ENCODE measurements at regions not wholly inside any gene's neighbourhood (a gene's known extent, or its start where the extent isn't known, plus 50 kb on each side); places are given as distances from the start of the nearest gene placed in this dataset.

- no peak for ATAC-seq (ENCODE audit: low read depth)
- no peak overlapping the region for H3K4me3 Mint-ChIP-seq
- H3K27ac Mint-ChIP-seq = no peak overlapping the region
- H3K36me3 Mint-ChIP-seq (ENCODE audit: low read depth) = no peaks in the 10 kb centered on the region
- no peaks in the 10 kb centered on the region for H3K4me1 Mint-ChIP-seq
- intact Hi-C loops (cut with micrococcal nuclease) = no loop called here
- no peak for TF ChIP-seq CTCF (IDR thresholded peaks at IDR 0.05)
- no peaks in the 10 kb centered on the region for H3K27me3 Mint-ChIP-seq
- no peaks in the 10 kb centered on the region for H3K9me3 Mint-ChIP-seq
- ChIA-PET POLR2A (no interaction called here), CTCF (no interaction called here)
- DNase-seq = no peak
These were observed 216.9 kb upstream of the NEIL3 start for GRCh38 chr4:177092807-177093206.

GRCh38 chr4:177093964-177094363, 215.7 kb upstream of the NEIL3 start:
- POLR2A ChIA-PET = no interaction called here
- Mint-ChIP-seq H3K4me1 (no peaks in the 10 kb centered on the region), H3K27me3 (no peaks in the 10 kb centered on the region), H3K9me3 (no peaks in the 10 kb centered on the region), H3K27ac (no peak overlapping the region), H3K4me3 (no peak overlapping the region), H3K36me3 (ENCODE audit: low read depth) (no peaks in the 10 kb centered on the region)
- ATAC-seq (ENCODE audit: low read depth) (no peak), DNase-seq (no peak)
- intact Hi-C loops (cut with micrococcal nuclease) = no loop called here
- CTCF ChIA-PET = no interaction called here
- TF ChIP-seq CTCF (IDR thresholded peaks at IDR 0.05) = no peak

GRCh38 chr4:177097291-177097690, 212.4 kb upstream of the NEIL3 start:
- intact Hi-C loops (cut with micrococcal nuclease) = no loop called here
- ChIA-PET POLR2A (no interaction called here), CTCF (no interaction called here)
- no peak overlapping the region for H3K27ac Mint-ChIP-seq
- H3K4me1 Mint-ChIP-seq = no peaks in the 10 kb centered on the region
- no peaks in the 10 kb centered on the region for H3K36me3 Mint-ChIP-seq (ENCODE audit: low read depth)
- H3K27me3 Mint-ChIP-seq = no peaks in the 10 kb centered on the region
- no peak for TF ChIP-seq CTCF (IDR thresholded peaks at IDR 0.05)
- DNase-seq (no peak), ATAC-seq (ENCODE audit: low read depth) (no peak)
- H3K4me3 Mint-ChIP-seq = no peak overlapping the region
- H3K9me3 Mint-ChIP-seq = no peaks in the 10 kb centered on the region

- no peak for DNase-seq
- CTCF ChIA-PET = no interaction called here
- Mint-ChIP-seq H3K27me3 (no peaks in the 10 kb centered on the region), H3K4me1 (no peaks in the 10 kb centered on the region), H3K27ac (no peak overlapping the region), H3K36me3 (ENCODE audit: low read depth) (no peaks in the 10 kb centered on the region), H3K4me3 (no peak overlapping the region), H3K9me3 (no peaks in the 10 kb centered on the region)
- intact Hi-C loops (cut with micrococcal nuclease) = no loop called here
- ATAC-seq (ENCODE audit: low read depth) = no peak
- POLR2A ChIA-PET = no interaction called here
- no peak for TF ChIP-seq CTCF (IDR thresholded peaks at IDR 0.05)
These were observed 210.5 kb upstream of the NEIL3 start for GRCh38 chr4:177099211-177099610.

- ChIA-PET CTCF (no interaction called here), POLR2A (no interaction called here)
- Mint-ChIP-seq H3K4me1 (no peaks in the 10 kb centered on the region), H3K4me3 (no peak overlapping the region), H3K36me3 (ENCODE audit: low read depth) (no peaks in the 10 kb centered on the region), H3K27me3 (no peaks in the 10 kb centered on the region), H3K9me3 (no peaks in the 10 kb centered on the region), H3K27ac (no peak overlapping the region)
- intact Hi-C loops (cut with micrococcal nuclease) = no loop called here
- no peak for TF ChIP-seq CTCF (IDR thresholded peaks at IDR 0.05)
- DNase-seq = no peak
- ATAC-seq (ENCODE audit: low read depth) = no peak
These were observed 209.4 kb upstream of the NEIL3 start for GRCh38 chr4:177100307-177100706.
